Peyer's patch (tissue), 4 donors: ENCODE measurements at regions not wholly inside any gene's neighbourhood (a gene's known extent, or its start where the extent isn't known, plus 50 kb on each side); places are given as distances from the start of the nearest gene placed in this dataset.

Experiments
- POLR2A ChIP-seq, 2 donors: fragments of 450-650 bp; IDR thresholded peaks; one replicate each; pipeline ENCODE4 v1.5.1; 2017; ENCODE audit warnings: antibody characterized with exemption in 2 of 2, mild to moderate bottlenecking in 2 of 2, moderate library complexity in 2 of 2
- TF ChIP-seq, protein P1 (sequence below), 6 experiments: fragments of 450-650 bp in 4 of 6; fragments of 200-600 bp in 2 of 6; sonication (generic) in 1 of 6; IDR thresholded peaks; one replicate each; pipeline ENCODE4 v1.5.1; 2017 to 2019; ENCODE audit warnings: antibody characterized with exemption in 6 of 6, mild to moderate bottlenecking in 3 of 6, moderate library complexity in 1 of 6

DNA sequence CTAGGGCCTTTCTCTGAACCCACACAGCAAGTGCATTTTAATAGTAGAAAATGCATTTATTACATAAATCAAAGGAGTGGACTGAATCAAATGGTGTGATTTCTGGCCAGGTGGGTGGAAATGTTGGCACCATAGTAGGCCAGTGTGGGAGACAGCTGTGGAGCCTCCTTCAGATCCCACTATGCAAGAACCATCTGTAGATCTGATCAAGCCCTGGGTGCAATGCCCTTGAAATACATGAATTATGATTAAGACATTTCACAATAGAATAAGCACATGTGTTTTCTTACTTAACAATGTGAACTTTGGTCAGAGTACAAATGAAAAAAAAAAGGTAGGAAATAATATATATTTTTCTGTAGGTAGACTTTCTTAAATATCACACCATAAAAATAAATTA is 204.3 kb downstream of the PCDH7 start:
- no peak for TF ChIP-seq POLR2A (IDR thresholded peaks at IDR 0.05)
- TF ChIP-seq, protein P1, sequence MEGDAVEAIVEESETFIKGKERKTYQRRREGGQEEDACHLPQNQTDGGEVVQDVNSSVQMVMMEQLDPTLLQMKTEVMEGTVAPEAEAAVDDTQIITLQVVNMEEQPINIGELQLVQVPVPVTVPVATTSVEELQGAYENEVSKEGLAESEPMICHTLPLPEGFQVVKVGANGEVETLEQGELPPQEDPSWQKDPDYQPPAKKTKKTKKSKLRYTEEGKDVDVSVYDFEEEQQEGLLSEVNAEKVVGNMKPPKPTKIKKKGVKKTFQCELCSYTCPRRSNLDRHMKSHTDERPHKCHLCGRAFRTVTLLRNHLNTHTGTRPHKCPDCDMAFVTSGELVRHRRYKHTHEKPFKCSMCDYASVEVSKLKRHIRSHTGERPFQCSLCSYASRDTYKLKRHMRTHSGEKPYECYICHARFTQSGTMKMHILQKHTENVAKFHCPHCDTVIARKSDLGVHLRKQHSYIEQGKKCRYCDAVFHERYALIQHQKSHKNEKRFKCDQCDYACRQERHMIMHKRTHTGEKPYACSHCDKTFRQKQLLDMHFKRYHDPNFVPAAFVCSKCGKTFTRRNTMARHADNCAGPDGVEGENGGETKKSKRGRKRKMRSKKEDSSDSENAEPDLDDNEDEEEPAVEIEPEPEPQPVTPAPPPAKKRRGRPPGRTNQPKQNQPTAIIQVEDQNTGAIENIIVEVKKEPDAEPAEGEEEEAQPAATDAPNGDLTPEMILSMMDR (IDR thresholded peaks at IDR 0.05): no peak
